ENCODE measurements at regions not wholly inside any gene's neighbourhood (a gene's known extent, or its start where the extent isn't known, plus 50 kb on each side); places are given as distances from the start of the nearest gene placed in this dataset.

DNA sequence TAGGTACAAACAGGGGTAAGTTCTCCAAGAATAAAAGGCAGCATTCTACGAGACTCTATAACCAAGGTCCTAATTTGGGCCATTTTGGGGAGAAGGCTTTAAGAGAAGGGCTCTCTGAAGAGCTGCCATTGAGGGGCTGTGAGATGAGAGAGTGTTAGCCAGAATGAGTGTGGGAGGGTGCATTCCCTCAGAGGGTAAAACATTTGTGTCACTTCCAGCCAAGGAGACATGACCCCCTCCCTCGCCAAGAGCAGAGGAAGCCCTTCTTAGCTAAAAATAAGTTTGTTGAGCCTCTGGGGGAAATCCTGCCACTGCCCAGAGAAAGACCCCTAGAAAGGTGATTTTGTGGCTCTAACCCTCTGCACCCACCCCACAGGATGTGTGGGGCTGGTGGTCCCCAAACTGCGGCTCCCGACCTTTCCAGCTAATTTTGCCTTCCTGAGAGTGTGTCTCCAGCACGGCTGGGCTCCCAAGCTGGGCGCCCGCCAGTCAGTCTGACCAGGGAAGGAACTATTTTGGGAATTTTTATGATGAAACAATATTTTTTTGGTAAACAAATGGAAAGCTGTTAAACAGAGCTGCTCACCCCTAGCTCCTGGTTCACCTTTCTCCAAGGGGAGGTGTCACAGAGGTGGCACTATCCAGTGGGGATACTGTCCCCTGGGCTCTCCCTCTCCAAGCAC, 65.9 kb upstream of the JDP2 start:
- no peak for TF ChIP-seq CTCF (conservative IDR thresholded peaks at IDR 0.05; ENCODE audit: low read length)
- no peak for TF ChIP-seq EZH2phosphoT487 (IDR thresholded peaks at IDR 0.05; ENCODE audit: borderline replicate concordance, low read depth, low read length)
